Adrenal gland (tissue), 5 donors: ENCODE measurements at regions not wholly inside any gene's neighbourhood (a gene's known extent, or its start where the extent isn't known, plus 50 kb on each side); places are given as distances from the start of the nearest gene placed in this dataset.
"Not testable (repeated sequence)": the region's sequence is repeated elsewhere in the genome, so short reads cannot be mapped to it uniquely, and the experiment has no call there.

Source experiments
- POLR2A ChIP-seq, 2 donors: fragments of 450-650 bp; IDR thresholded peaks; one replicate each; pipeline ENCODE4 v1.6.1; 2017; ENCODE audit warnings: antibody characterized with exemption in 2 of 2, mild to moderate bottlenecking in 2 of 2, moderate library complexity in 1 of 2
- TF ChIP-seq, protein P1 (sequence below), 6 experiments: fragments of 450-650 bp in 4 of 6; fragments of 200-600 bp in 2 of 6; sonication (generic) in 1 of 6; IDR thresholded peaks; 1 replicate in 5 of 6; 2 replicates in 1 of 6; pipeline versions ENCODE4 v1.5.1 to v1.8.0; 2016 to 2021; ENCODE audit warnings: antibody characterized with exemption in 6 of 6, mild to moderate bottlenecking in 2 of 6, moderate library complexity in 1 of 6
- donor health status: DM: no; HTN: no; CAD: no.

DNA sequence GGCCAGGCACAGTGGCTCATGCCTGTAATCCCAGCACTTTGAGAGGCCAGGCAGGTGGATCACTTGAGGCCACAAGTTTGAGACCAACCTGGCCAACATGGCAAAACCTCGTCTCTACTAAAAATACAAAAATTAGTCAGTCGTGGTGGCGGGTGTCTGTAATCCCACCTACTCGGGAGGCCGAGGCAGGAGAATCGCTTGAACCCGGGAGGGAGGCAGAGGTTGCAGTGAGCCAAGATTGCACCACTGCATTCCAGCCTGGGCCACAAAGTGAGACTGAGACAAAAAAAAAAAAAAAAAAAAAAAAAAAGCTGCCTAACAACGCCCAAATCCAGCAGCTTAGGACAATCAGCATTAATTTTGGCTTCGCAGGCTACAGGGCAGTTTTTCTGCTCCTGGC is 167.1 kb downstream of the GOSR1 start:
- TF ChIP-seq, protein P1, sequence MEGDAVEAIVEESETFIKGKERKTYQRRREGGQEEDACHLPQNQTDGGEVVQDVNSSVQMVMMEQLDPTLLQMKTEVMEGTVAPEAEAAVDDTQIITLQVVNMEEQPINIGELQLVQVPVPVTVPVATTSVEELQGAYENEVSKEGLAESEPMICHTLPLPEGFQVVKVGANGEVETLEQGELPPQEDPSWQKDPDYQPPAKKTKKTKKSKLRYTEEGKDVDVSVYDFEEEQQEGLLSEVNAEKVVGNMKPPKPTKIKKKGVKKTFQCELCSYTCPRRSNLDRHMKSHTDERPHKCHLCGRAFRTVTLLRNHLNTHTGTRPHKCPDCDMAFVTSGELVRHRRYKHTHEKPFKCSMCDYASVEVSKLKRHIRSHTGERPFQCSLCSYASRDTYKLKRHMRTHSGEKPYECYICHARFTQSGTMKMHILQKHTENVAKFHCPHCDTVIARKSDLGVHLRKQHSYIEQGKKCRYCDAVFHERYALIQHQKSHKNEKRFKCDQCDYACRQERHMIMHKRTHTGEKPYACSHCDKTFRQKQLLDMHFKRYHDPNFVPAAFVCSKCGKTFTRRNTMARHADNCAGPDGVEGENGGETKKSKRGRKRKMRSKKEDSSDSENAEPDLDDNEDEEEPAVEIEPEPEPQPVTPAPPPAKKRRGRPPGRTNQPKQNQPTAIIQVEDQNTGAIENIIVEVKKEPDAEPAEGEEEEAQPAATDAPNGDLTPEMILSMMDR (IDR thresholded peaks at IDR 0.05) = not testable (repeated sequence)
- TF ChIP-seq POLR2A (IDR thresholded peaks at IDR 0.05) = not testable (repeated sequence)
